ENCODE measurements at regions not wholly inside any gene's neighbourhood (a gene's known extent, or its start where the extent isn't known, plus 50 kb on each side); places are given as distances from the start of the nearest gene placed in this dataset.

- no peaks in the 10 kb centered on the region for H3K36me3 ChIP-seq
- no peak overlapping the region for H3K4me3 ChIP-seq
- intact Hi-C loops (cut with DNase I) = no loop called here
- H3K27me3 ChIP-seq = no peaks in the 10 kb centered on the region
- H3K9me3 ChIP-seq = no peaks in the 10 kb centered on the region
- DNase-seq (ENCODE audit: low spot score in 2 of 2) = no peak
- H3K4me1 ChIP-seq = no peaks in the 10 kb centered on the region
- no peak for TF ChIP-seq CTCF (IDR thresholded peaks at IDR 0.05)
- no peak overlapping the region for H3K27ac ChIP-seq
Observed at GRCh38 chr12:58479401-58479800, 440.9 kb downstream of the LRIG3 start.

GRCh38 chr12:58481811-58482210 is 438.5 kb downstream of the LRIG3 start:
- no peaks in the 10 kb centered on the region for H3K4me1 ChIP-seq
- intact Hi-C loops (cut with DNase I) = no loop called here

GRCh38 chr12:58487255-58487654 is 433.0 kb downstream of the LRIG3 start:
- Histone ChIP-seq H3K9me3 (no peaks in the 10 kb centered on the region), H3K27me3 (no peaks in the 10 kb centered on the region), H3K27ac (no peak overlapping the region), H3K36me3 (no peaks in the 10 kb centered on the region), H3K4me3 (no peak overlapping the region), H3K4me1 (no peaks in the 10 kb centered on the region)
- no peak for DNase-seq (ENCODE audit: low spot score in 2 of 2)
- intact Hi-C loops (cut with DNase I) = no loop called here
- TF ChIP-seq CTCF (IDR thresholded peaks at IDR 0.05) = no peak

More at GRCh38 chr12:58481811-58482210, 438.5 kb downstream of the LRIG3 start:
- H3K4me3 ChIP-seq = no peak overlapping the region
- no peak for TF ChIP-seq CTCF (IDR thresholded peaks at IDR 0.05)
- DNase-seq (ENCODE audit: low spot score in 2 of 2) = no peak
- no peak overlapping the region for H3K27ac ChIP-seq
- H3K27me3 ChIP-seq = no peaks in the 10 kb centered on the region
- H3K9me3 ChIP-seq = no peaks in the 10 kb centered on the region
- H3K36me3 ChIP-seq = no peaks in the 10 kb centered on the region

- DNase-seq (ENCODE audit: low spot score in 2 of 2) = no peak
- Histone ChIP-seq H3K36me3 (no peaks in the 10 kb centered on the region), H3K4me1 (no peaks in the 10 kb centered on the region), H3K27me3 (no peaks in the 10 kb centered on the region), H3K9me3 (no peaks in the 10 kb centered on the region), H3K27ac (no peak overlapping the region), H3K4me3 (no peak overlapping the region)
- intact Hi-C loops (cut with DNase I) = no loop called here
- TF ChIP-seq CTCF (IDR thresholded peaks at IDR 0.05) = no peak
Observed at GRCh38 chr12:58487678-58488161, 432.6 kb downstream of the LRIG3 start.

GRCh38 chr12:58489394-58489793 is 430.9 kb downstream of the LRIG3 start:
- no peak for DNase-seq (ENCODE audit: low spot score in 2 of 2)
- intact Hi-C loops (cut with DNase I) = no loop called here

More at GRCh38 chr12:58489394-58489793, 430.9 kb downstream of the LRIG3 start:
- no peak overlapping the region for H3K4me3 ChIP-seq
- no peaks in the 10 kb centered on the region for H3K9me3 ChIP-seq
- no peaks in the 10 kb centered on the region for H3K27me3 ChIP-seq
- no peaks in the 10 kb centered on the region for H3K4me1 ChIP-seq
- H3K27ac ChIP-seq = no peak overlapping the region
- no peak for TF ChIP-seq CTCF (IDR thresholded peaks at IDR 0.05)
- H3K36me3 ChIP-seq = no peaks in the 10 kb centered on the region
